T-cell (primary cell): ENCODE measurements at regions not wholly inside any gene's neighbourhood (a gene's known extent, or its start where the extent isn't known, plus 50 kb on each side); places are given as distances from the start of the nearest gene placed in this dataset.
"Not testable (repeated sequence)": the region's sequence is repeated elsewhere in the genome, so short reads cannot be mapped to it uniquely, and the experiment has no call there.

Source experiments
- ATAC-seq, 4 experiments: fragments of 200-7000 bp in 3 of 4; fragments of 150-1000 bp in 1 of 4; cut with Tn5 transposase; replicated peaks in 1 of 4; 1 replicate in 3 of 4; 2 replicates in 1 of 4; pipeline ENCODE4 v1.10.0; 2021; ENCODE audit warnings: moderate library complexity in 3 of 4, mild to moderate bottlenecking in 2 of 4, moderate number of reproducible peaks in 1 of 4
- CTCF ChIA-PET, 2 donors: fragments of 300-600 bp; sonication (Branson Sonifier 250); formaldehyde crosslinking; loops; one replicate each; lab custom pipeline; 2022; ENCODE audit warnings: antibody characterized with exemption in 2 of 2; lab: Charles Lee
- POLR2A ChIA-PET, 2 donors: fragments of 300-600 bp; sonication (Branson Sonifier 250); formaldehyde crosslinking; loops; one replicate each; lab custom pipeline; 2022; ENCODE audit warnings: antibody characterized with exemption in 2 of 2; lab: Charles Lee
- DNase-seq, 35 experiments: peaks; one replicate each; pipeline versions ENCODE4 v3.0.0 to v3.0.0-alpha.2; 2013 to 2023
- H3K27ac ChIP-seq: one replicate; pipeline ENCODE4 v1.5.1; 2013; ENCODE audit warnings: low read length
- H3K27me3 ChIP-seq, 2 experiments: replicated peaks in 1 of 2; 1 replicate in 1 of 2; 2 replicates in 1 of 2; pipeline versions ENCODE4 v1.6.1 to v1.7.0; 2013; ENCODE audit warnings: low read length in 1 of 2, mixed read lengths in 1 of 2; ENCODE audit not compliant: control insufficient read depth in 2 of 2, insufficient read depth in 2 of 2; ENCODE audit errors: extremely low read depth in 1 of 2
- H3K36me3 ChIP-seq, 2 donors: 1 replicate in 1 of 2; 2 replicates in 1 of 2; pipeline versions ENCODE4 v1.6.1 to v1.7.0; 2013; ENCODE audit warnings: low read length in 1 of 2; ENCODE audit not compliant: control insufficient read depth in 2 of 2, insufficient read depth in 1 of 2; ENCODE audit errors: extremely low read depth in 1 of 2
- H3K4me1 ChIP-seq, 2 experiments: 1 replicate in 1 of 2; 2 replicates in 1 of 2; pipeline versions ENCODE4 v1.6.1 to v1.7.0; 2013; ENCODE audit warnings: low read length in 2 of 2, mixed read lengths in 1 of 2; ENCODE audit not compliant: insufficient read depth in 2 of 2, control insufficient read depth in 1 of 2; ENCODE audit errors: extremely low read depth in 1 of 2
- H3K4me3 ChIP-seq, 2 donors: 1 replicate in 1 of 2; 2 replicates in 1 of 2; pipeline versions ENCODE4 v1.5.1 to v1.7.0; 2013; ENCODE audit warnings: mild to moderate bottlenecking in 2 of 2, low read length in 1 of 2, moderate library complexity in 1 of 2; ENCODE audit not compliant: control insufficient read depth in 1 of 2; ENCODE audit errors: extremely low read depth in 1 of 2
- H3K9me3 ChIP-seq: 2 replicates; pipeline ENCODE4 v1.7.0; 2013
- H3K27ac Mint-ChIP-seq, 2 donors: one replicate each; pipeline ENCODE4 v1.8.0; 2020 to 2021; ENCODE audit warnings: mild to moderate bottlenecking in 2 of 2, mixed read lengths in 2 of 2
- H3K27me3 Mint-ChIP-seq, 2 donors: one replicate each; pipeline ENCODE4 v1.8.0; 2021 to 2022; ENCODE audit warnings: mixed read lengths in 2 of 2
- H3K36me3 Mint-ChIP-seq: one replicate; pipeline ENCODE4 v1.8.0; 2021; ENCODE audit warnings: mixed read lengths
- H3K4me1 Mint-ChIP-seq, 3 donors: one replicate each; pipeline ENCODE4 v1.8.0; 2020 to 2022; ENCODE audit warnings: mixed read lengths in 3 of 3, mild to moderate bottlenecking in 1 of 3
- H3K4me3 Mint-ChIP-seq, 3 donors: one replicate each; pipeline ENCODE4 v1.8.0; 2020 to 2022; ENCODE audit warnings: mild to moderate bottlenecking in 3 of 3, mixed read lengths in 3 of 3, moderate library complexity in 3 of 3
- H3K9me3 Mint-ChIP-seq, 3 donors: one replicate each; pipeline ENCODE4 v1.8.0; 2020 to 2022; ENCODE audit warnings: mixed read lengths in 3 of 3
- WGBS: methylation state at CpG from one replicate; pipeline ENCODE4 v1.1.5; 2013; ENCODE audit warnings: missing lambda C conversion rate; ENCODE audit not compliant: insufficient coverage; 5-methylcytosine and 5-hydroxymethylcytosine counted together

DNA sequence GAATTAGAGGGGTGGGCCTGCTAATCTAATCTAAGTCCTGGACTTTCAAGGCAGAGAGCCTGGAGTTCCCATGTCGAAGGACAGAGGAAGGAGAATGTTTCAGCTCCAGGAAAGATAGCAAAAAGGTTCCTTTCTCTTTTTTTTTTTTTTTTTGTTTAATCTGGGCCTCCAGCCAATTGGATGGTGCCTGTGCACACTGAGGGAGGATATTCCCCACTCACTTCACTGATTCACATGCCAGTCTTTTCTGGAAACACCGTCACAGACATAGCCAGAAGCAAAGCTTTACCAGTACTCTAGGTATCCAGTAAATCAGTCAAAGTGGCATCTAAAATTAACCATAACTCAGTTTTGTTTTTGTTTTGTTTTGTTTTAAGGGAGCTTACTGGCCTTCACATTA lies 721.1 kb downstream of the TENT5A start:
- no peak for ATAC-seq
- Histone ChIP-seq H3K4me1 (no peaks in the 10 kb centered on the region), H3K27me3 (no peaks in the 10 kb centered on the region), H3K9me3 (peaks cover 2% of the 10 kb centered on the region), H3K36me3 (no peaks in the 10 kb centered on the region), H3K4me3 (no peak overlapping the region), H3K27ac (no peak overlapping the region)
- H3K36me3 Mint-ChIP-seq, result no peaks in the 10 kb centered on the region
- no peak for DNase-seq
- no peaks in the 10 kb centered on the region for H3K9me3 Mint-ChIP-seq
- H3K27me3 Mint-ChIP-seq, result no peaks in the 10 kb centered on the region
- POLR2A ChIA-PET, result interaction anchor here in 1 of 2 donors (0.6 kb wide), 1 partner anchor 409 kb away, joined by 3 read pairs; no protein-coding TSS in a partner anchor
- CTCF ChIA-PET, result interaction anchor here in 1 of 2 donors (0.7 kb wide), 1 partner anchor 373 kb away, joined by 4 read pairs; no protein-coding TSS in a partner anchor
- no peaks in the 10 kb centered on the region for H3K4me1 Mint-ChIP-seq
- H3K4me3 Mint-ChIP-seq, result no peak overlapping the region
- H3K27ac Mint-ChIP-seq, result no peak overlapping the region
- WGBS, result no CpG with 5 or more reads among the region's 2 CpGs

DNA sequence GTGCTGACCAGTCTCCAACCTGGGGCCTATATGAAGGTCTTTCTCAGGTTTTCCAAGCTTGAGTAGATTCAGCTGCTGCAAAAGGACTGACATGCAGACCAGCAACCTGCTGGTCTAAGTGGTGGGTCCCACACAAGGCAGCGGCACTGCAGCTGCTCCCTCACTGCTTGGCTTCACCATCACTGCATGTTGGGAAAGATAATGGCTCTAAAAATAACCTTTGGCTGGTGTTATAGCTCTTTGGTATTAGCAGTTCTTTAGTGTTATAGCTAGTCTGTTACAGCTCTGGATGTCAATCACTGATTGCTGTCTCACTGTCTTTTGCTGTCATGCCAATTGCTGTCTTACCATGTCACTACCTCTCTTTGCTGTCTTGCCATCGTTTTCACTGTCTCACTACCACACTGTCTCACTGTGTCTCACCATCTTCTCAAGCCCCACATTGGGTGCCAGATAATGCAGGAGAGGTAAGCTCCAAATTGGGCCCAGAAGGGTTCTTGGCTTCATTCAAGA lies 726.4 kb downstream of the TENT5A start:
- Histone ChIP-seq H3K9me3 (no peaks in the 10 kb centered on the region), H3K36me3 (no peaks in the 10 kb centered on the region), H3K4me3 (no peak overlapping the region), H3K4me1 (no peaks in the 10 kb centered on the region), H3K27me3 (no peaks in the 10 kb centered on the region), H3K27ac (no peak overlapping the region)
- Mint-ChIP-seq H3K9me3 (peaks cover 4 to 11% (median 11%) of the 10 kb centered on the region in 3 donors), H3K4me3 (no peak overlapping the region), H3K27ac (no peak overlapping the region), H3K36me3 (no peaks in the 10 kb centered on the region), H3K27me3 (no peaks in the 10 kb centered on the region), H3K4me1 (no peaks in the 10 kb centered on the region)
- POLR2A ChIA-PET, result no interaction called here
- ATAC-seq (no peak), DNase-seq (no peak)
- 83% methylated on average over 1 of the region's 2 CpGs for WGBS
- CTCF ChIA-PET, result no interaction called here

DNA sequence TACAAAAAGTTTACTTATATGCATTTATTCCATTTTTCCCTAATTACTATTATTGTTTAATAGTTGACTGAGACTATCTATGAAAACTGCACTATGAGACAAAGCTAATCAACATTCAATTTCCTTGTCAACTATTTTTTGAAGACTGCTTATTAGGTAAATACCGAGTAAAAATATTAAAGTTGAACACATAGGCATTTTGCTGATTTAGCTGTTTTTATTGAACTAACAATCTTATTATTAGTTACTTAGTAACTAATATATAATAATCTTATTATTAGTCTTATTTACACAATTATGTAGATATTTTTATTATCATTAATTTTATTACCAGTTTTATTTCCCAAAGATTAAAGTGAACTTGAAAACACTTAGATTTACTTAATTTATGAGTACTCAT lies 728.8 kb downstream of the TENT5A start:
- H3K9me3 Mint-ChIP-seq, result peaks cover 4 to 18% (median 11%) of the 10 kb centered on the region in 3 donors
- no peaks in the 10 kb centered on the region for H3K9me3 ChIP-seq
- no peak overlapping the region for H3K27ac ChIP-seq
- no peaks in the 10 kb centered on the region for H3K27me3 Mint-ChIP-seq
- no peak overlapping the region for H3K27ac Mint-ChIP-seq
- ATAC-seq, result no peak
- WGBS, result no CpG with 5 or more reads among the region's 1 CpG
- no peaks in the 10 kb centered on the region for H3K36me3 Mint-ChIP-seq
- no peaks in the 10 kb centered on the region for H3K4me1 Mint-ChIP-seq
- H3K36me3 ChIP-seq, result no peaks in the 10 kb centered on the region
- H3K27me3 ChIP-seq, result no peaks in the 10 kb centered on the region
- H3K4me3 ChIP-seq, result no peak overlapping the region
- no peaks in the 10 kb centered on the region for H3K4me1 ChIP-seq
- POLR2A ChIA-PET, result no interaction called here
- CTCF ChIA-PET, result no interaction called here
- H3K4me3 Mint-ChIP-seq, result no peak overlapping the region
- no peak for DNase-seq

DNA sequence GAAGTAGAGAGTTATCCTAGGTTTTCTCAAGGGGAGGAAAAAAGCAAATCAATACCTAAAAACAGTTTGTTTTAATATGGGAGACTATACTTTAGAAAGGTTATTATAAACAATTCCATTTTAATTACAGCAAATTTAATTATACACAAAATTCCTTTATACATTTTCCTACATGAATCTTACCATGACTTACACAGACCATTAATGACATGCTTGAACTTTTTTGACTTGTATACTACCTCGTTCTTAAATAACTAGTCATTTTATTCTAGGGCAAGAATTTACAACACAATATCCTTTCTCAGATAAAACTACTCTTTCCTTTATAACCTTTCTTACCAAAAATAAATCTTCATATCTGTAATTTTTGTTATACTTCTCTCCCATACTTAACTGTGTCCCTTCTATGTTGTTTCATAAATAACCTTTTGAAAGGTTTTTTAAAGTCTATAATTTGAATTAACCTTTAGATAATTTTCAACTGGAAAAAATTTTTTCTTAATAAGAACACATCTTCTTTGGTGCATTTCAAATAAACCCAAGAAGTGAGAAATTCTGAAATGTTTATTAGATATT lies 729.4 kb downstream of the TENT5A start:
- Histone ChIP-seq H3K27me3 (no peaks in the 10 kb centered on the region), H3K36me3 (no peaks in the 10 kb centered on the region), H3K4me1 (no peaks in the 10 kb centered on the region), H3K4me3 (no peak overlapping the region), H3K9me3 (no peaks in the 10 kb centered on the region), H3K27ac (no peak overlapping the region)
- WGBS, result no CpG with 5 or more reads among the region's 1 CpG
- Mint-ChIP-seq H3K27me3 (no peaks in the 10 kb centered on the region), H3K4me3 (no peak overlapping the region), H3K27ac (no peak overlapping the region), H3K36me3 (no peaks in the 10 kb centered on the region), H3K4me1 (no peaks in the 10 kb centered on the region), H3K9me3 (peaks cover 4 to 18% (median 11%) of the 10 kb centered on the region in 3 donors)
- ChIA-PET POLR2A (no interaction called here), CTCF (no interaction called here)
- no peak for DNase-seq
- ATAC-seq, result no peak

DNA sequence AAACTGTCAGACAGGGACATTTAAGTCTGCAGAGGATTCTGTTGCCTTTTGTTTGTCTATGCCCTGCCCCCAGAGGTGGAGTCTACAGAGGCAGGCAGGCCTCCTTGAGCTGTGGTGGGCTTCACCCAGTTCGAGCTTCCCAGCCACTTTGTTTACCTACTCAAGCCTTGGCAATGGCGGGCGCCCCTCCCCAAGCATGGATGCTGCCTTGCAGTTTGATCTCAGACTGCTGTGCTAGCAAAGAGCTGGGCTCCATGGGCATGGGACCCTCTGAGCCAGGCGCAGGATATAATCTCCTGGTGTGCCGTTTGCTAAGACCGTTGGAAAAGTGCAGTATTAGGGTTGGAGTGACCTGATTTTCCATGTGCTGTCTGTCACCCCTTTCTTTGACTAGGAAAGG lies 734.9 kb downstream of the TENT5A start:
- ATAC-seq, H3K4me3 ChIP-seq, POLR2A ChIA-PET, H3K36me3 ChIP-seq, DNase-seq, H3K27ac ChIP-seq, H3K4me1 ChIP-seq, H3K4me3 Mint-ChIP-seq, H3K27ac Mint-ChIP-seq, H3K9me3 ChIP-seq, H3K36me3 Mint-ChIP-seq, H3K27me3 ChIP-seq, H3K27me3 Mint-ChIP-seq, H3K4me1 Mint-ChIP-seq: not testable (repeated sequence)
- WGBS, result 88% methylated on average over 5 of the region's 6 CpGs
- peaks cover 0 to 22% (median 8%) of the 10 kb centered on the region in 3 donors for H3K9me3 Mint-ChIP-seq
- CTCF ChIA-PET, result interaction anchor here in 1 of 2 donors (0.6 kb wide), 1 partner anchor 688 kb away, joined by 3 read pairs; no protein-coding TSS in a partner anchor

DNA sequence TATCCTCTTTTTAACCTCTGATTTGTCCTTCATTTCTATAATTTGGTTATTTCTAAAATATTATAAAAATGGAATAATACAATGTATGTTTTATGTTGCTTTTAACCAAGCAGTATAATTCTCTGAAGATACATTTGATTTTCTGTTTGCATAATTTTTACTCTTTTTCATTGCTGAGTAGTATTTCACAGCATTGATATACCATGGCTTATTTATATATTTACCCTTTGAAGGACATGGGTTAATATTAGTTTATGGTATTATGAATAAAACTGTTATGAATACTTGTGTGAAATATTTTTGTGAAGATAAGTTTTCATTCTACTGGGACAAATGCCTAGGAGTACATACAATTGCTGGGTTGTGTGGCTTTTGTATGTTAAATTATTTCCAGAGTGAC lies 748.6 kb downstream of the TENT5A start:
- no peak for ATAC-seq
- Histone ChIP-seq H3K4me3 (no peak overlapping the region), H3K9me3 (peaks cover 2% of the 10 kb centered on the region), H3K4me1 (no peaks in the 10 kb centered on the region), H3K36me3 (no peaks in the 10 kb centered on the region), H3K27ac (no peak overlapping the region), H3K27me3 (no peaks in the 10 kb centered on the region)
- Mint-ChIP-seq H3K4me1 (no peaks in the 10 kb centered on the region), H3K4me3 (no peak overlapping the region), H3K27me3 (no peaks in the 10 kb centered on the region), H3K36me3 (no peaks in the 10 kb centered on the region), H3K27ac (no peak overlapping the region), H3K9me3 (peaks cover 10 to 15% (median 14%) of the 10 kb centered on the region in 3 donors)
- CTCF ChIA-PET, result no interaction called here
- no peak for DNase-seq
- POLR2A ChIA-PET, result no interaction called here
